ENCODE measurements at regions not wholly inside any gene's neighbourhood (a gene's known extent, or its start where the extent isn't known, plus 50 kb on each side); places are given as distances from the start of the nearest gene placed in this dataset.

DNA sequence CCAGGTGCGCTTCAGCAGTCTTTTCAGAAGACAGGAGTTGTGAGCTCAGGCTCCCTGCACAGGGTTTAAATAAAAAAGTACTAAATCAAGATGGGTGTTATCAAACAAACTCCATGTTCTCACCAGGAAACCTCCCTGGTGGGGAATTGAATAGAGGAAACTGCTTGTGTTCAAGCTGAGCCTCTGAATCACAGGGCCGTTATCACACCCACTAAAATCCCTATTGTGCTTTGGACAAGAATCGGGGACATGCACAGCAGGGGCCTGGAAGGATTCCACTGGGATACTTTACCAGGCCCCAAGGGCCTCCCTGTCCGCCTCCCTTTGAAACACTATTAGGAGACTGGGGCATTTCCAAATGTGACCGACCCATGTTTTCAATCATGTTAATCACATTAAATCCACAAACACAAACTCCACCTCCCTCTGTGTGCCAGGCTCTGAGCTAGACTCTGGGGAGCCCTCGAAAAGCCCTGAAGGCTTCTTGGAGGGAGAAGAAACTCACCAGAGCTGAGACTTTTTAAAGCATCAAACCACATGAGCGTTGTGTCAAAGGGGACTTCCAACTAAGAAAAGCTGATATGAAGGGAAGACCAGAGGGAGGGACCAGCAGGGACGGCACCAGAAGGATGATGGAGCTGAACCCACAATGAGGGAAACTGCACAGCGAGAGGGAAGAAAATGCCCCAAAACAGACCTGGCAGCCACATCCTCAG is 458.7 kb upstream of the ID2 start:
- no peak overlapping the region for H2AFZ ChIP-seq (ENCODE audit: low read depth, low read length, poor library complexity, severe bottlenecking)
- H3K27ac ChIP-seq (ENCODE audit: low read depth, low read length) = no peak overlapping the region
- H4K20me1 ChIP-seq (ENCODE audit: insufficient read depth) = no peaks in the 10 kb centered on the region
- H3K9ac ChIP-seq (ENCODE audit: low read length) = no peak overlapping the region
- no peaks in the 10 kb centered on the region for H3K9me2 ChIP-seq (ENCODE audit: insufficient read depth)
- no peaks in the 10 kb centered on the region for H3K79me2 ChIP-seq (ENCODE audit: insufficient read depth, low read length)
- ChIA-PET CTCF (no interaction called here), RAD21 (ENCODE audit: low non-redundant PET in 1 of 2, low total read pairs in 2 of 2, uncharacterized antibody in 2 of 2, unreplicated experiment in 2 of 2) (no interaction called here), POLR2A (no interaction called here)
- no peaks in the 10 kb centered on the region for H3K27me3 ChIP-seq (ENCODE audit: insufficient read depth, low read length)
- no peaks in the 10 kb centered on the region for H3K36me3 ChIP-seq (ENCODE audit: control insufficient read depth in 1 of 2, insufficient read depth in 2 of 2, low read length in 2 of 2)
- DNase-seq (ENCODE audit: low read depth, low spot score) (no peak), ATAC-seq (no peak)
- no peaks in the 10 kb centered on the region for H3K9me3 ChIP-seq (ENCODE audit: control insufficient read depth in 1 of 2, insufficient read depth in 1 of 2, low read depth in 1 of 2, low read length in 2 of 2)
- H3K4me3 ChIP-seq (replicated peaks in 1 of 2; ENCODE audit: low read depth in 1 of 2, low read length in 2 of 2) = no peak overlapping the region
- no TSS peak for BruUV-seq (replicated peaks)
- intact Hi-C loops (cut with micrococcal nuclease) = no loop called here
- no peaks in the 10 kb centered on the region for H3K4me1 ChIP-seq (ENCODE audit: control insufficient read depth in 1 of 2, insufficient read depth in 2 of 2, low read length in 2 of 2)
- H3K4me2 ChIP-seq (ENCODE audit: low read length) = no peak overlapping the region
- TF ChIP-seq ZFX (IDR thresholded peaks at IDR 0.05) = no peak
- TF ChIP-seq, protein P1, sequence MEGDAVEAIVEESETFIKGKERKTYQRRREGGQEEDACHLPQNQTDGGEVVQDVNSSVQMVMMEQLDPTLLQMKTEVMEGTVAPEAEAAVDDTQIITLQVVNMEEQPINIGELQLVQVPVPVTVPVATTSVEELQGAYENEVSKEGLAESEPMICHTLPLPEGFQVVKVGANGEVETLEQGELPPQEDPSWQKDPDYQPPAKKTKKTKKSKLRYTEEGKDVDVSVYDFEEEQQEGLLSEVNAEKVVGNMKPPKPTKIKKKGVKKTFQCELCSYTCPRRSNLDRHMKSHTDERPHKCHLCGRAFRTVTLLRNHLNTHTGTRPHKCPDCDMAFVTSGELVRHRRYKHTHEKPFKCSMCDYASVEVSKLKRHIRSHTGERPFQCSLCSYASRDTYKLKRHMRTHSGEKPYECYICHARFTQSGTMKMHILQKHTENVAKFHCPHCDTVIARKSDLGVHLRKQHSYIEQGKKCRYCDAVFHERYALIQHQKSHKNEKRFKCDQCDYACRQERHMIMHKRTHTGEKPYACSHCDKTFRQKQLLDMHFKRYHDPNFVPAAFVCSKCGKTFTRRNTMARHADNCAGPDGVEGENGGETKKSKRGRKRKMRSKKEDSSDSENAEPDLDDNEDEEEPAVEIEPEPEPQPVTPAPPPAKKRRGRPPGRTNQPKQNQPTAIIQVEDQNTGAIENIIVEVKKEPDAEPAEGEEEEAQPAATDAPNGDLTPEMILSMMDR (IDR thresholded peaks at IDR 0.05 in 2 of 3, conservative IDR thresholded peaks at IDR 0.05 in 1 of 3; ENCODE audit: borderline replicate concordance in 1 of 3, insufficient read depth in 1 of 3, low read depth in 2 of 3, low read length in 2 of 3) = no peak
- TF ChIP-seq ZNF274 (IDR thresholded peaks at IDR 0.05; ENCODE audit: low read depth, low read length) = no peak
- TF ChIP-seq, protein P2, sequence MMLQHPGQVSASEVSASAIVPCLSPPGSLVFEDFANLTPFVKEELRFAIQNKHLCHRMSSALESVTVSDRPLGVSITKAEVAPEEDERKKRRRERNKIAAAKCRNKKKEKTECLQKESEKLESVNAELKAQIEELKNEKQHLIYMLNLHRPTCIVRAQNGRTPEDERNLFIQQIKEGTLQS (IDR thresholded peaks at IDR 0.05) = no peak
- TF ChIP-seq EGR1 (IDR thresholded peaks at IDR 0.05; ENCODE audit: low read depth) = no peak

DNA sequence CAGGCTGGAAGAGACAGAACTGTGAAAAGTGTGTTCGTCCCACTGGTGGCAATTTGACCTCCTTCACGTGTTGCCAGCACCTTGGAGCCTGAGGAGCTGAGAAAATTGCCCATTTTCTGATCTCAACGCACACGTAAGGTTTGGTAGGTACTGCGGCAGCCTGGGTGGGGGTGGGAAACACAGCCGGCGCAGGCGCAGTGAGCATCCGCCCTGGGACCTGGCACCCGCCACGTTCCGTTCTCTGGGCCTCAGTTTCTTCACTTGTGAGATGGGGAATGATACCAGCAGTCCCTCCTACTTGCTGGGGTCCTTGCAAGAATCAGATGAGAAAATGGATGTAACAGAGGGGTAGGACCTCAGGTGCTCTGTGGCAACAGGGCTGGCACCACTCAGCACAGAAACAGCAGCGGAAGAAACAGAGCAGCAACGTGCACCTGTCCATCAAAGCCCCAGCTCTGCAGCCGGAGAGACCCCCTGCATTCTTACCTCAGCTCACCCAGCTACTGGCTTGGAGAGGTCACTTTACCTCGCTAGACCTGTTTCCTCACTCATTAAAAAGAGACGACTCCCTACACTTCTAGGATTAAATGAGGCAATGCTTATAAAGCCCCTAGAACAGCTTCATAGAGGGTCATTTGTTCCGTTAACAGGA is 458.0 kb upstream of the ID2 start:
- no TSS peak for BruUV-seq (replicated peaks)
- CTCF ChIA-PET = no interaction called here
- H3K27me3 ChIP-seq (ENCODE audit: insufficient read depth, low read length) = no peaks in the 10 kb centered on the region
- no peak overlapping the region for H3K4me3 ChIP-seq (replicated peaks in 1 of 2; ENCODE audit: low read depth in 1 of 2, low read length in 2 of 2)
- no peaks in the 10 kb centered on the region for H3K4me1 ChIP-seq (ENCODE audit: control insufficient read depth in 1 of 2, insufficient read depth in 2 of 2, low read length in 2 of 2)
- ATAC-seq (no peak), DNase-seq (ENCODE audit: low read depth, low spot score) (no peak)
- no peaks in the 10 kb centered on the region for H3K79me2 ChIP-seq (ENCODE audit: insufficient read depth, low read length)
- H3K9me2 ChIP-seq (ENCODE audit: insufficient read depth) = no peaks in the 10 kb centered on the region
- POLR2A ChIA-PET = no interaction called here
- H3K9me3 ChIP-seq (ENCODE audit: control insufficient read depth in 1 of 2, insufficient read depth in 1 of 2, low read depth in 1 of 2, low read length in 2 of 2) = no peaks in the 10 kb centered on the region
- no peaks in the 10 kb centered on the region for H4K20me1 ChIP-seq (ENCODE audit: insufficient read depth)
- RAD21 ChIA-PET (ENCODE audit: low non-redundant PET in 1 of 2, low total read pairs in 2 of 2, uncharacterized antibody in 2 of 2, unreplicated experiment in 2 of 2) = no interaction called here
- no peak overlapping the region for H3K4me2 ChIP-seq (ENCODE audit: low read length)
- no peak overlapping the region for H3K27ac ChIP-seq (ENCODE audit: low read depth, low read length)
- no peak overlapping the region for H2AFZ ChIP-seq (ENCODE audit: low read depth, low read length, poor library complexity, severe bottlenecking)
- H3K36me3 ChIP-seq (ENCODE audit: control insufficient read depth in 1 of 2, insufficient read depth in 2 of 2, low read length in 2 of 2) = no peaks in the 10 kb centered on the region
- no peak overlapping the region for H3K9ac ChIP-seq (ENCODE audit: low read length)
- intact Hi-C loops (cut with micrococcal nuclease) = no loop called here
- TF ChIP-seq EZH2 (IDR thresholded peaks at IDR 0.05) = no peak
- TF ChIP-seq ZFX (IDR thresholded peaks at IDR 0.05) = no peak
- TF ChIP-seq SP1 (IDR thresholded peaks at IDR 0.05; ENCODE audit: low read depth) = no peak
- no peak for TF ChIP-seq SIN3A (IDR thresholded peaks at IDR 0.05; ENCODE audit: low read depth)
- no peak for TF ChIP-seq SRF (IDR thresholded peaks at IDR 0.05; ENCODE audit: low read depth)
- TF ChIP-seq POLR2A (IDR thresholded peaks at IDR 0.05; ENCODE audit: borderline replicate concordance, extremely low read depth, insufficient read depth, insufficient read length) = no peak
- TF ChIP-seq, protein P3, sequence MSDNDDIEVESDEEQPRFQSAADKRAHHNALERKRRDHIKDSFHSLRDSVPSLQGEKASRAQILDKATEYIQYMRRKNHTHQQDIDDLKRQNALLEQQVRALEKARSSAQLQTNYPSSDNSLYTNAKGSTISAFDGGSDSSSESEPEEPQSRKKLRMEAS (IDR thresholded peaks at IDR 0.05) = no peak
- TF ChIP-seq, protein P1 (IDR thresholded peaks at IDR 0.05 in 2 of 3, conservative IDR thresholded peaks at IDR 0.05 in 1 of 3; ENCODE audit: borderline replicate concordance in 1 of 3, insufficient read depth in 1 of 3, low read depth in 2 of 3, low read length in 2 of 3) = no peak
- no peak for TF ChIP-seq POLR2AphosphoS5 (IDR thresholded peaks at IDR 0.05; ENCODE audit: low read depth, low read length)
- no peak for TF ChIP-seq EGR1 (IDR thresholded peaks at IDR 0.05; ENCODE audit: low read depth)
- TF ChIP-seq RAD21 (IDR thresholded peaks at IDR 0.05; ENCODE audit: low read depth) = no peak
- TF ChIP-seq, protein P2 (IDR thresholded peaks at IDR 0.05) = no peak
- TF ChIP-seq CBX3 (IDR thresholded peaks at IDR 0.05; ENCODE audit: low read depth) = no peak
